DND-41 (cell line): ENCODE measurements at regions not wholly inside any gene's neighbourhood (a gene's known extent, or its start where the extent isn't known, plus 50 kb on each side); places are given as distances from the start of the nearest gene placed in this dataset.

Experiments used
- ATAC-seq: fragments of 200-7000 bp; cut with Tn5 transposase; 3 replicates; pipeline ENCODE4 v1.9.1; 2021; ENCODE audit warnings: low read depth; ENCODE audit not compliant: insufficient read depth
- DNase-seq: peaks from one replicate; pipeline ENCODE4 v3.0.0-alpha.2; 2020
- H2AFZ ChIP-seq: 2 replicates; pipeline ENCODE4 v1.6.0; 2012; ENCODE audit warnings: low read depth, low read length
- H3K27ac ChIP-seq: 2 replicates; pipeline ENCODE4 v1.5.1; 2012; ENCODE audit warnings: low read length, inconsistent platforms
- H3K27me3 ChIP-seq: fragments of 200-600 bp; sonication (generic); 2 replicates; pipeline ENCODE4 v1.6.0; 2012; ENCODE audit warnings: low read length, mild to moderate bottlenecking, inconsistent platforms; ENCODE audit not compliant: insufficient read depth, poor library complexity
- H3K36me3 ChIP-seq: 2 replicates; pipeline ENCODE4 v1.5.1; 2012; ENCODE audit warnings: low read length, inconsistent platforms; ENCODE audit not compliant: insufficient read depth
- H3K4me1 ChIP-seq: 2 replicates; pipeline ENCODE4 v1.5.1; 2012; ENCODE audit warnings: mild to moderate bottlenecking, low read length; ENCODE audit not compliant: insufficient read depth
- H3K4me2 ChIP-seq: 2 replicates; pipeline ENCODE4 v1.6.0; 2012; ENCODE audit warnings: mild to moderate bottlenecking, moderate library complexity, low read length, inconsistent platforms; ENCODE audit not compliant: insufficient read depth
- H3K4me3 ChIP-seq, 2 experiments: fragments of 200-600 bp in 1 of 2; shearing (Covaris generic) in 1 of 2; 2 replicates each; pipeline ENCODE4 v1.5.1; 2012 to 2016; ENCODE audit warnings: inconsistent platforms in 2 of 2, low read length in 2 of 2, mild to moderate bottlenecking in 2 of 2, low read depth in 1 of 2, moderate library complexity in 1 of 2
- H3K79me2 ChIP-seq: 2 replicates; pipeline ENCODE4 v1.6.0; 2012; ENCODE audit warnings: low read length, inconsistent platforms; ENCODE audit not compliant: insufficient read depth
- H3K9ac ChIP-seq: 2 replicates; pipeline ENCODE4 v1.6.0; 2012; ENCODE audit warnings: low read depth, mild to moderate bottlenecking, inconsistent platforms, low read length, moderate library complexity
- H3K9me3 ChIP-seq: 2 replicates; pipeline ENCODE4 v1.5.1; 2012; ENCODE audit warnings: low read length, moderate library complexity, mild to moderate bottlenecking, inconsistent platforms; ENCODE audit not compliant: insufficient read depth, severe bottlenecking
- H4K20me1 ChIP-seq: 2 replicates; pipeline ENCODE4 v1.6.0; 2012; ENCODE audit warnings: low read length; ENCODE audit not compliant: insufficient read depth
- CTCF ChIP-seq: IDR thresholded peaks from 2 replicates; pipeline ENCODE4 v1.5.1; 2012; ENCODE audit warnings: borderline replicate concordance, low read length, moderate library complexity, mild to moderate bottlenecking; ENCODE audit not compliant: poor library complexity, severe bottlenecking; ENCODE audit errors: extremely low read depth
- EZH2 ChIP-seq: IDR thresholded peaks from 3 replicates; pipeline ENCODE4 v1.6.1; 2012; ENCODE audit warnings: borderline replicate concordance, low read depth, mild to moderate bottlenecking, moderate library complexity, low read length, inconsistent platforms; ENCODE audit not compliant: severe bottlenecking

GRCh38 chr5:98308231-98308630 is 465.2 kb upstream of the RGMB start:
- no peak overlapping the region for H3K4me3 ChIP-seq
- no peaks in the 10 kb centered on the region for H3K36me3 ChIP-seq
- no peaks in the 10 kb centered on the region for H3K4me1 ChIP-seq
- H3K27me3 ChIP-seq: no peaks in the 10 kb centered on the region
- no peak overlapping the region for H3K9ac ChIP-seq
- no peak overlapping the region for H3K4me2 ChIP-seq
- no peak overlapping the region for H3K27ac ChIP-seq
- H3K79me2 ChIP-seq: no peaks in the 10 kb centered on the region
- no peaks in the 10 kb centered on the region for H4K20me1 ChIP-seq
- no peak for ATAC-seq
- no peak overlapping the region for H2AFZ ChIP-seq
- no peak for DNase-seq
- TF ChIP-seq CTCF (no peak), EZH2 (no peak)
- H3K9me3 ChIP-seq: no peaks in the 10 kb centered on the region

GRCh38 chr5:98308960-98309359 is 464.5 kb upstream of the RGMB start:
- Histone ChIP-seq H3K4me3 (no peak overlapping the region), H3K4me1 (no peaks in the 10 kb centered on the region), H2AFZ (no peak overlapping the region), H3K36me3 (no peaks in the 10 kb centered on the region), H3K9ac (no peak overlapping the region), H3K27me3 (no peaks in the 10 kb centered on the region), H3K79me2 (no peaks in the 10 kb centered on the region), H3K27ac (no peak overlapping the region), H4K20me1 (no peaks in the 10 kb centered on the region), H3K4me2 (no peak overlapping the region), H3K9me3 (no peaks in the 10 kb centered on the region)
- ATAC-seq: no peak
- DNase-seq: no peak
- no peak for TF ChIP-seq EZH2

DNA sequence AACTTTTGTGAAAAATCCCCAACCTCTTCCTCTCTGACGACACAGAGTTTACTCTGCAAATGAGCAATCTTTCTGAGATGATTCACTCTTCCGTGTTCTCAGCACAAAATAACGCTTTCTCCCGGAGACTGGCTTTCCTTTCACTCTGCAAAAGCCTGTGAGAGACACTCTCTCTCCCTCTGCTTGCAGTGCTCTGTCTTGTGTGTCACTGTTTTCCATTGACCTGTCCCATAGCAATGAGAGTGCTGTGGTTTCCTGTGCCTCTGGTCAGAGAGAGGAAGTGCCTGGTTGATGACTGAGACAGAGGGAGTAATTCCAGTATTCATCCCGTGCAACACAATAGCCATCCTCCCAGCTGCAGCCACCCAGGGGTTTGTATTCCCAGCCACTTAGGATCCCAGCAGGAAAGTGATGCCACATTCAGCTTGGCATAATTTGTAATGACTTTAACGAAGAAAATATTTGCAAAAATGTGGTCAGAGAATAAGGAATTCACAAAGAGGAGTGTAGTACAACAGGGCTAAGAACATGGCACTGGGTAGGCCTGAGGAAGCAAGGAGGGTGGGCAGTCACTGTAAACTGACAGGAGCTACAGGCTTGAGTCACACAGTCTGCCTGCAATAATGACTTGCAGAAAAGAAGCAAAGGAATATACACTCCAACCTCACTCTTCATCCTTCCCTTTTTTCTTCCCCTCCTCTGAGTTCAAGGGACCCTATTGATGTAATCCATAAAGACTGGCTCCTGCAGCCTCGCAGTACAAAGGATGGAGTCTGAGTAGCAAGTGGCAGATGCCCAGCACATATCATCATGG is 463.5 kb upstream of the RGMB start:
- Histone ChIP-seq H3K9ac (no peak overlapping the region), H3K4me2 (no peak overlapping the region)

More for the DNA sequence above, 463.5 kb upstream of the RGMB start:
- H3K4me3 ChIP-seq: no peak overlapping the region
- no peaks in the 10 kb centered on the region for H4K20me1 ChIP-seq
- no peak for ATAC-seq
- peak overlapping the region; percentile 15; the same call in 1 of the 2 replicates for H2AFZ ChIP-seq
- H3K4me1 ChIP-seq: no peaks in the 10 kb centered on the region
- TF ChIP-seq EZH2: no peak
- TF ChIP-seq CTCF: no peak
- H3K27me3 ChIP-seq: no peaks in the 10 kb centered on the region
- H3K9me3 ChIP-seq: no peaks in the 10 kb centered on the region
- no peak overlapping the region for H3K27ac ChIP-seq
- no peak for DNase-seq
- no peaks in the 10 kb centered on the region for H3K36me3 ChIP-seq
- no peaks in the 10 kb centered on the region for H3K79me2 ChIP-seq
